Panc1 (cell line): ENCODE measurements at regions not wholly inside any gene's neighbourhood (a gene's known extent, or its start where the extent isn't known, plus 50 kb on each side); places are given as distances from the start of the nearest gene placed in this dataset.

Experiments
- ATAC-seq: fragments of 200-7000 bp; cut with Tn5 transposase; 2 replicates; pipeline ENCODE4 v1.9.1; 2020; ENCODE audit warnings: mild to moderate bottlenecking, moderate library complexity
- BruUV-seq: library from RNA; stranded (reverse); fragments of 400-500 nt; replicated peaks from 2 replicates; lab custom pipeline; 2021; lab: Mats Ljungman, UMichigan
- CTCF ChIA-PET: fragments of 300-600 bp; sonication (Branson Sonifier 250); formaldehyde crosslinking; loops from one replicate; lab custom pipeline; 2022; ENCODE audit warnings: antibody characterized with exemption; lab: Charles Lee
- POLR2A ChIA-PET: fragments of 300-600 bp; sonication (Branson Sonifier 250); formaldehyde crosslinking; loops from one replicate; lab custom pipeline; 2022; ENCODE audit warnings: antibody characterized with exemption; lab: Charles Lee
- DNase-seq: peaks from one replicate; pipeline ENCODE4 v3.0.0-alpha.2; 2010; ENCODE audit warnings: low read depth, low spot score
- H3K27ac ChIP-seq: 2 replicates; pipeline ENCODE4 v1.5.1; 2011; ENCODE audit warnings: mild to moderate bottlenecking, low read length, inconsistent platforms
- H3K27me3 ChIP-seq: fragments of 200-500 bp; sonication (Bioruptor generic); 2 replicates; pipeline ENCODE4 v1.6.0; 2014; ENCODE audit warnings: low read length, inconsistent platforms; ENCODE audit not compliant: control insufficient read depth, insufficient read depth
- H3K36me3 ChIP-seq: fragments of 200-500 bp; sonication (Bioruptor generic); 2 replicates; pipeline ENCODE4 v1.5.1; 2014; ENCODE audit warnings: inconsistent platforms, mild to moderate bottlenecking, low read length, moderate library complexity; ENCODE audit not compliant: control insufficient read depth, insufficient read depth
- H3K4me1 ChIP-seq: 2 replicates; pipeline ENCODE4 v1.5.1; 2011; ENCODE audit warnings: inconsistent platforms, mild to moderate bottlenecking, low read length, moderate library complexity; ENCODE audit not compliant: control insufficient read depth, insufficient read depth
- H3K4me3 ChIP-seq, 2 experiments: 2 replicates each; pipeline ENCODE4 v1.5.1; 2011 to 2012; ENCODE audit warnings: low read depth in 2 of 2, low read length in 2 of 2, mild to moderate bottlenecking in 2 of 2, inconsistent platforms in 1 of 2, moderate library complexity in 1 of 2
- H3K9me3 ChIP-seq: fragments of 200-500 bp; sonication (Bioruptor generic); 2 replicates; pipeline ENCODE4 v1.5.1; 2014; ENCODE audit warnings: low read depth, mild to moderate bottlenecking, inconsistent platforms, low read length, moderate library complexity; ENCODE audit not compliant: control insufficient read depth, insufficient read depth
- POLR2AphosphoS5 ChIP-seq: IDR thresholded peaks from 2 replicates; pipeline ENCODE4 v1.6.1; 2012; ENCODE audit warnings: mild to moderate bottlenecking, low read depth, low read length, moderate library complexity
- REST ChIP-seq, 2 experiments: IDR thresholded peaks; 2 replicates each; pipeline ENCODE4 v1.6.1; 2011 to 2012; ENCODE audit warnings: low read depth in 2 of 2, control low read depth in 1 of 2, low read length in 1 of 2, mild to moderate bottlenecking in 1 of 2, moderate library complexity in 1 of 2; ENCODE audit not compliant: insufficient read depth in 1 of 2
- SIN3A ChIP-seq: IDR thresholded peaks from 2 replicates; pipeline ENCODE4 v1.6.1; 2012; ENCODE audit warnings: low read depth, mild to moderate bottlenecking, low read length, moderate library complexity, borderline replicate concordance; ENCODE audit not compliant: insufficient read depth
- TCF7L2 ChIP-seq: IDR thresholded peaks from 2 replicates; pipeline ENCODE4 v1.6.1; 2011; ENCODE audit warnings: mild to moderate bottlenecking, low read depth, low read length, inconsistent platforms
- in situ Hi-C: cut with HindIII; loops from 2 replicates; pipeline ENCODE4 v1.10.0; 2016; ENCODE audit warnings: low sequenced_read_pairs, low pct_unique_long_range_greater_than_20kb
- intact Hi-C: fragments of 100-400 bp; cut with micrococcal nuclease; formaldehyde crosslinking; loops from one replicate; pipeline ENCODE4 v1.10.0; 2022; ENCODE audit not compliant: unreplicated experiment
- TF ChIP-seq, protein P1 (sequence below): fragments of 450-650 bp; IDR thresholded peaks from 2 replicates; pipeline ENCODE4 v1.5.1; 2017; ENCODE audit warnings: mild to moderate bottlenecking

DNA sequence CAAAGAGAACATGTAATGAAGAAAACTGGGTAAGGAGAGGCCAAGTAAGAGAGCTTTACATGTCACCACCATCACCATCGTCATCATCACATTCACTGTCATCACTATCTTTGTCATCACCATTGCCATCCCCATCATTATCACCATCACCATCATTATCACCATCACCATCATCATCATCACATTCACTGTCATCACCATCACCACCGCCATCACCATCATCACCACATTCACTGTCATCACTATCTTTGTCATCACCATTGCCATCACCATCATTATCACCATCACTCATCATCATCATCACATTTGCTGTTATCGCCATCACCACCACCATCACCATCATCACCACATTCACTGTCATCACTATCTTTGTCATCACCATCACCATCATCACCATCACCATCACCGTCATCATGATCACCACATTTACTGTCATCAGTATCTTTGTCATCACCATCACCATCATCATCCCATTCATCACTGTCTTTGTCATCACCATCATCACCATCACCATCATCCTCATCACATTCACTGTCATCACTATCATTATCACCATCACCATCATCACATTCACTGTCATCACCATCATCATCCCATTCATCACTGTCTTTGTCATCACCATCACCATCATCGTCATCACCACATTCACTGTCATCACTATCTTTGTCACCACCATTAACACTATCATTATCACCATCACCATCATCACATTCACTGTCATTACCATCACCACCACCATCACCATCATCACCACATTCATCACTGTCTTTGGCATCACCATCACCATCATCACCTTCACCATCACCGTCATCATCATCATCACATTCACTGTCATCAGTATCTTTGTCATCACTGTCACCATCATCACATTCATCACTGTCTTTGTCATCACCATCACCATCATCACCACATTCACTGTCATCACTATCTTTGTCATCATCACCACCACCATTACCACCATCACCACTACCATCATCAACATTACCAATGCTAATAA lies 172.3 kb downstream of the ERMARD start:
- Histone ChIP-seq H3K4me1 (no peaks in the 10 kb centered on the region), H3K27me3 (no peaks in the 10 kb centered on the region), H3K9me3 (no peaks in the 10 kb centered on the region), H3K36me3 (no peaks in the 10 kb centered on the region), H3K27ac (no peak overlapping the region), H3K4me3 (no peak overlapping the region)
- TF ChIP-seq POLR2AphosphoS5 (no peak), TCF7L2 (no peak), SIN3A (no peak)
- TF ChIP-seq, protein P1, sequence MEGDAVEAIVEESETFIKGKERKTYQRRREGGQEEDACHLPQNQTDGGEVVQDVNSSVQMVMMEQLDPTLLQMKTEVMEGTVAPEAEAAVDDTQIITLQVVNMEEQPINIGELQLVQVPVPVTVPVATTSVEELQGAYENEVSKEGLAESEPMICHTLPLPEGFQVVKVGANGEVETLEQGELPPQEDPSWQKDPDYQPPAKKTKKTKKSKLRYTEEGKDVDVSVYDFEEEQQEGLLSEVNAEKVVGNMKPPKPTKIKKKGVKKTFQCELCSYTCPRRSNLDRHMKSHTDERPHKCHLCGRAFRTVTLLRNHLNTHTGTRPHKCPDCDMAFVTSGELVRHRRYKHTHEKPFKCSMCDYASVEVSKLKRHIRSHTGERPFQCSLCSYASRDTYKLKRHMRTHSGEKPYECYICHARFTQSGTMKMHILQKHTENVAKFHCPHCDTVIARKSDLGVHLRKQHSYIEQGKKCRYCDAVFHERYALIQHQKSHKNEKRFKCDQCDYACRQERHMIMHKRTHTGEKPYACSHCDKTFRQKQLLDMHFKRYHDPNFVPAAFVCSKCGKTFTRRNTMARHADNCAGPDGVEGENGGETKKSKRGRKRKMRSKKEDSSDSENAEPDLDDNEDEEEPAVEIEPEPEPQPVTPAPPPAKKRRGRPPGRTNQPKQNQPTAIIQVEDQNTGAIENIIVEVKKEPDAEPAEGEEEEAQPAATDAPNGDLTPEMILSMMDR = no peak
- ChIA-PET CTCF (no interaction called here), POLR2A (no interaction called here)
- DNase-seq (no peak), ATAC-seq (no peak)
- in situ Hi-C loops (no loop called here), intact Hi-C loops (no loop called here)
- no TSS peak for BruUV-seq

DNA sequence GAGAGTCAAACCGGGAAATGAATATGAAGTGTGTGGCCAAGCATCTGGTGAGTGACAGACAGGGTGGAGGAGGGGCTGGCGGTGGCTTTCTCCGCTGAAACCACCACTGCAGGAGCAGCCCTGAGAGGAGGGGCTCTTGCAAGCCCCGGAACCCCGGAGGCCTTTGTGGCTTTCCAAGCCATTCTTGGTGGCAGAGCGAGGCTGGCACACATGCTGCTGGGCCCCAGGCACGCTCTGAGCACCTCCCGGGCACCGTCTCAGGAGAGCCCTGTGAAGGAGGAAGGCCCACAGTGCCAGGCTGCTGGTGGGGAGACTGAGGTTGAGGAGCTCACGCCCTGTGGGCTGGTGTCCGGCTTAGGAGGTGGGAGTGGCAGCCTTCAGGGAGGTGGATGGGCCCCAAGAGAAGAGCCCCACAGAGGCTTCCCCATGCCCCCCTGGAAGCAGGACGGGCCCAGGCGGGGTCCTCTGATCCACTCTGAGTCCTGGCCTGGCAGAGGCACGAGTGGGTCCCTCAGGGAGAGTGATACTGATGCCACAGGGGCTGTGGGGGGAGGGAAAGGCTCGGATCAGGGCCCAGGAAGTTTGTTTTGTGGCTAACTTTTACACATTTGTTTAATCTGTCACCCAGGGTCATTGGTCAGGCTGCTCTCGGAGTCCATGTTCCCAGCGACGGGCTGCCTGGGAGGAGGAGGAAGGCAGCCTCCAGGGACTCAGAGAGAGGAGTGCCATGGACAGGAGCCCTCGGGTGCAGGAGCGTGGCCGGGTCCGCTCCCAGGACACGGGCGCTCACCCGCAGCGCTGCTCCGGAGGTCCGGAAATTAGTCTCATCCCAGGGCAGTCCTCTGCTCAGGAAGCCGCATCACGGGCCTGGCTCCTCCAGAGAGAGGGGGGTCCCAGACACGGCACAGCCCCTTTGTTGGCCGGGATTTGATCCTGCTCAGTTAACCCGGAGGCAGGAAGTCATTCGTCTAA lies 170.7 kb downstream of the ERMARD start:
- BruUV-seq = no TSS peak
- in situ Hi-C loops = no loop called here
- ChIA-PET CTCF (no interaction called here), POLR2A (interaction anchor here (0.6 kb wide), 1 partner anchor 586 kb away, joined by 7 read pairs; no protein-coding TSS in a partner anchor)
- H3K9me3 ChIP-seq = no peaks in the 10 kb centered on the region
- ATAC-seq (no peak), DNase-seq (no peak)
- H3K36me3 ChIP-seq = no peaks in the 10 kb centered on the region
- no peaks in the 10 kb centered on the region for H3K4me1 ChIP-seq
- no peaks in the 10 kb centered on the region for H3K27me3 ChIP-seq
- intact Hi-C loops = no loop called here
- TF ChIP-seq SIN3A = no peak
- no peak for TF ChIP-seq REST (IDR thresholded peaks at IDR 0.05; ENCODE audit: insufficient read depth in 1 of 2, low read depth in 2 of 2, low read length in 1 of 2)
- TF ChIP-seq, protein P1 = no peak
- TF ChIP-seq POLR2AphosphoS5 = no peak
- TF ChIP-seq TCF7L2 = no peak
- no peak overlapping the region for H3K4me3 ChIP-seq
- no peak overlapping the region for H3K27ac ChIP-seq
